ENCODE measurements at regions not wholly inside any gene's neighbourhood (a gene's known extent, or its start where the extent isn't known, plus 50 kb on each side); places are given as distances from the start of the nearest gene placed in this dataset.

DNA sequence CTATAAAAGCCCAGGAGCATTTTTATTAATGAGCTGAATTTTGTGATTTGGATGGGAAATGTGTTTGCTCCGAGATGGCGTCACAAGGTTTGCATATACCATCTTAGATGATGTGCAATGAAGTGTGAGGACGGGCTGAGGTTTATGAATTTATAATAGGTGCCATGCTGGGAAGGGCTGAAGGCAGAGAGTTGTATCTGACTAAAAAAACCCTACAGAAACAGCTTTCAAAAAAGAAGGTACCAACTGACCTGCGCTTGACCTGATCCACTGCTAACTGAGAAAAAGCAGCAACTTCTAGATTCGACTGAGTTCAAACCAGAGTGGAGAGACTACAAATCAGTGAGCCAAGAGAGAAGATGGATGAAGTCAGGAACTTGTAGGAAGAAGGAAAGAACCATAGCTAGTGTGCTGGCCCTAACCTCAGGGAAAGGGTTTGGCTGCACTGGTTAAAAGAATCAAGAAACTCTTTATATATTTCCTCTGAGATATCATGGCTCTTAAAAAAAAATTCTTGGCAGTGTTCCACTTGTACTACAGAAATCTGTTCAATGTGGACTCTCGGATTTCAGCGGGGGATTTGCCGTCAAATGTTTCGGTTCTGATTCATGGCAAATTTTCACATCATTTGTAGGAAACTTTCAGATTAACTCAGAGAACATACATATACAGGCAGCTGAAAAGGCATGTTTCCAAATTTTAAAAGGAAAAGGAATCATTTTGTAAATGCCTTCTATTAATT is 56.5 kb upstream of the HDGFL1 start:
- no peak overlapping the region for H3K4me3 ChIP-seq (ENCODE audit: low read length)
- no peak overlapping the region for H3K9ac ChIP-seq (ENCODE audit: low read length)
- H3K4me1 ChIP-seq (ENCODE audit: insufficient read depth, low read length), result no peaks in the 10 kb centered on the region
- H3K27me3 ChIP-seq (ENCODE audit: low read length), result no peaks in the 10 kb centered on the region
- no peak overlapping the region for H3K4me2 ChIP-seq (ENCODE audit: low read length)
- no peak for TF ChIP-seq CTCF (conservative IDR thresholded peaks at IDR 0.05; ENCODE audit: low read depth, low read length)
- no peak for TF ChIP-seq EZH2phosphoT487 (IDR thresholded peaks at IDR 0.05; ENCODE audit: borderline replicate concordance, low read length)
- TF ChIP-seq EZH2 (IDR thresholded peaks at IDR 0.05; ENCODE audit: low read length, unreplicated experiment), result no peak
- CTCF ChIA-PET, result no interaction called here
- no peaks in the 10 kb centered on the region for H3K36me3 ChIP-seq (ENCODE audit: low read depth, low read length)
- H4K20me1 ChIP-seq (ENCODE audit: low read length), result no peaks in the 10 kb centered on the region
- intact Hi-C loops (cut with micrococcal nuclease), result no loop called here
- H2AFZ ChIP-seq (ENCODE audit: low read length), result no peak overlapping the region
- DNase-seq (no peak), ATAC-seq (no peak)
- H3F3A ChIP-seq (ENCODE audit: low read length, unreplicated experiment), result no peaks in the 10 kb centered on the region
- no peaks in the 10 kb centered on the region for H3K9me3 ChIP-seq (ENCODE audit: low read length)
- POLR2A ChIA-PET (ENCODE audit: unreplicated experiment), result interaction anchor here (0.7 kb wide), 1 partner anchor 90 kb away, joined by 5 read pairs; no protein-coding TSS in a partner anchor
- H3K27ac ChIP-seq (ENCODE audit: low read length), result no peak overlapping the region
- H3K9me2 ChIP-seq (replicated peaks; ENCODE audit: low read length), result no peaks in the 10 kb centered on the region
- no peaks in the 10 kb centered on the region for H3K79me2 ChIP-seq (ENCODE audit: low read length)
- BruUV-seq (replicated peaks), result no TSS peak

DNA sequence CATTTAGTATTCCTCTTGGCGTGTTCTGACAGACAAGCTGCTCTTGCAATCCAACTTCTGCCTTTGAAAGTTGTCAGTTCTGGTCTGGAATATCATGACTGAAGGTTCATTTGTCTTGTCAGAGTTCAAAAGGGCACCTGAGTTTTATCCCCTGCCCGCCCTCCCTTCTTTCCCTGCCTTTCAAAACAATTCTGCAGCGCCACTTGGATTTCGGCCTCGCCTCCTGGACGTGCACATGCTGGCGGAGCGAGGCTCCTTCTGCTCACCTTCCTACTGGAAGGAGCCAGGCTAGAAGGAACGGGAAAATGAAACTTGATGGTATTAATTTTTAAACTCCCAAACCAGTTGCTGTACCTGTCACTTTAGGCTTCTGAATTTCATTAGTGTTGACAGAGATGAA is 55.7 kb upstream of the HDGFL1 start:
- ChIA-PET POLR2A (ENCODE audit: unreplicated experiment) (interaction anchor here (0.7 kb wide), 1 partner anchor 90 kb away, joined by 5 read pairs; no protein-coding TSS in a partner anchor), CTCF (no interaction called here)
- H4K20me1 ChIP-seq (ENCODE audit: low read length), result no peaks in the 10 kb centered on the region
- H3K4me3 ChIP-seq (ENCODE audit: low read length), result no peak overlapping the region
- no peak overlapping the region for H3K27ac ChIP-seq (ENCODE audit: low read length)
- no peak overlapping the region for H3K4me2 ChIP-seq (ENCODE audit: low read length)
- intact Hi-C loops (cut with micrococcal nuclease), result no loop called here
- no peaks in the 10 kb centered on the region for H3K9me2 ChIP-seq (replicated peaks; ENCODE audit: low read length)
- H3F3A ChIP-seq (ENCODE audit: low read length, unreplicated experiment), result no peaks in the 10 kb centered on the region
- DNase-seq (no peak), ATAC-seq (no peak)
- H3K79me2 ChIP-seq (ENCODE audit: low read length), result no peaks in the 10 kb centered on the region
- H3K27me3 ChIP-seq (ENCODE audit: low read length), result no peaks in the 10 kb centered on the region
- H3K9me3 ChIP-seq (ENCODE audit: low read length), result no peaks in the 10 kb centered on the region
- TF ChIP-seq CTCF (conservative IDR thresholded peaks at IDR 0.05; ENCODE audit: low read depth, low read length) (no peak), EZH2phosphoT487 (IDR thresholded peaks at IDR 0.05; ENCODE audit: borderline replicate concordance, low read length) (no peak), EZH2 (IDR thresholded peaks at IDR 0.05; ENCODE audit: low read length, unreplicated experiment) (no peak)
- BruUV-seq (replicated peaks), result no TSS peak
- H3K9ac ChIP-seq (ENCODE audit: low read length), result no peak overlapping the region
- no peak overlapping the region for H2AFZ ChIP-seq (ENCODE audit: low read length)
- no peaks in the 10 kb centered on the region for H3K36me3 ChIP-seq (ENCODE audit: low read depth, low read length)
- H3K4me1 ChIP-seq (ENCODE audit: insufficient read depth, low read length), result no peaks in the 10 kb centered on the region

GRCh38 chr6:22519237-22519636 is 50.1 kb upstream of the HDGFL1 start:
- ChIA-PET CTCF (no interaction called here), POLR2A (ENCODE audit: unreplicated experiment) (no interaction called here)
- Histone ChIP-seq H3K36me3 (ENCODE audit: low read depth, low read length) (no peaks in the 10 kb centered on the region), H3K9me3 (ENCODE audit: low read length) (no peaks in the 10 kb centered on the region), H3K4me3 (ENCODE audit: low read length) (no peak overlapping the region), H3K79me2 (ENCODE audit: low read length) (no peaks in the 10 kb centered on the region), H3K27ac (ENCODE audit: low read length) (no peak overlapping the region), H2AFZ (ENCODE audit: low read length) (no peak overlapping the region), H3K4me1 (ENCODE audit: insufficient read depth, low read length) (no peaks in the 10 kb centered on the region), H3F3A (ENCODE audit: low read length, unreplicated experiment) (no peaks in the 10 kb centered on the region), H4K20me1 (ENCODE audit: low read length) (no peaks in the 10 kb centered on the region), H3K9ac (ENCODE audit: low read length) (no peak overlapping the region), H3K27me3 (ENCODE audit: low read length) (no peaks in the 10 kb centered on the region), H3K4me2 (ENCODE audit: low read length) (no peak overlapping the region), H3K9me2 (replicated peaks; ENCODE audit: low read length) (no peaks in the 10 kb centered on the region)
- TF ChIP-seq EZH2 (IDR thresholded peaks at IDR 0.05; ENCODE audit: low read length, unreplicated experiment), result no peak
- no peak; the same call in 1 of the 2 replicates for TF ChIP-seq CTCF (conservative IDR thresholded peaks at IDR 0.05; ENCODE audit: low read depth, low read length)
- no peak for TF ChIP-seq EZH2phosphoT487 (IDR thresholded peaks at IDR 0.05; ENCODE audit: borderline replicate concordance, low read length)
- ATAC-seq (no peak), DNase-seq (no peak)
- no TSS peak for BruUV-seq (replicated peaks)
- intact Hi-C loops (cut with micrococcal nuclease), result no loop called here

Data from PC-3 (cell line).